AG08396 (cell line): ENCODE measurements at regions not wholly inside any gene's neighbourhood (a gene's known extent, or its start where the extent isn't known, plus 50 kb on each side); places are given as distances from the start of the nearest gene placed in this dataset.

Experiments used
- DNase-seq: peaks from one replicate; pipeline ENCODE4 v3.0.0; 2012; ENCODE audit warnings: low spot score, mixed read lengths

GRCh38 chr1:234988536-234988935, 140.1 kb downstream of the TOMM20 start:
- no peak for DNase-seq

GRCh38 chr1:234988155-234988517, 140.5 kb downstream of the TOMM20 start:
- DNase-seq, result no peak

GRCh38 chr1:234987415-234988154, 141.1 kb downstream of the TOMM20 start:
- peak; percentile 66 for DNase-seq

GRCh38 chr1:234986750-234987414, 141.8 kb downstream of the TOMM20 start:
- DNase-seq, result no peak

GRCh38 chr1:234985516-234986294, 142.9 kb downstream of the TOMM20 start:
- DNase-seq, result no peak

- DNase-seq, result no peak
Measured at GRCh38 chr1:234985007-234985370, 143.6 kb downstream of the TOMM20 start.

GRCh38 chr1:234983564-234984238, 144.9 kb downstream of the TOMM20 start:
- DNase-seq, result no peak

- DNase-seq, result no peak
Measured at GRCh38 chr1:234981758-234982157, 146.9 kb downstream of the TOMM20 start.

- DNase-seq, result peak; percentile 70
Measured at GRCh38 chr1:234980645-234981396, 147.8 kb downstream of the TOMM20 start.

GRCh38 chr1:234980291-234980644, 148.4 kb downstream of the TOMM20 start:
- no peak for DNase-seq

GRCh38 chr1:234979296-234980279, 149.0 kb downstream of the TOMM20 start:
- DNase-seq, result no peak

GRCh38 chr1:234978397-234979295, 150.0 kb downstream of the TOMM20 start:
- DNase-seq, result no peak

GRCh38 chr1:234977875-234978396, 150.7 kb downstream of the TOMM20 start:
- no peak for DNase-seq

- no peak for DNase-seq
Measured at GRCh38 chr1:234976861-234977680, 151.6 kb downstream of the TOMM20 start.

- no peak for DNase-seq
Measured at GRCh38 chr1:234975941-234976860, 152.4 kb downstream of the TOMM20 start.

GRCh38 chr1:234975122-234975940, 153.3 kb downstream of the TOMM20 start:
- DNase-seq, result peak; percentile 39
